ENCODE measurements at regions not wholly inside any gene's neighbourhood (a gene's known extent, or its start where the extent isn't known, plus 50 kb on each side); places are given as distances from the start of the nearest gene placed in this dataset.
"Not testable (repeated sequence)": the region's sequence is repeated elsewhere in the genome, so short reads cannot be mapped to it uniquely, and the experiment has no call there.

DNA sequence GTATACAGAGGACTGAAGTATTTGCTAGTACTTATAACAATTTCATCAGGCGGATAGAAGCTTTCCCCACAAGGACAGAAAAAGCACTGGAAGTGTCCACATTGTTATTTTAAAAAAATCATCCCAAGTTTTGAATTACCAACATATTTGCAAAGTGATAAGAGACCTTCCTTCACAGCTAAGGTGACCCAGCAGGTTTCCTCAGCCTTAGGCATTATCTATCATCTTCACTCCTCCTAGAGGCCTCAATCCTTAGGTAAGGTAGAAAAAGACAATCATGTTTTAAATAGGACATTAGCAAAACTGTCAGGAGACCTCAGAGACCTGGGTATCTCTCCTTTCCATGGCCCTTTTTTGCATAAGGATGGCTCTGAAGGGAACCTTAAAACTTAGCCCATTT lies 72.5 kb upstream of the CHD6 start:
- no peak for DNase-seq (ENCODE audit: low read depth in 4 of 4, low spot score in 2 of 4)

DNA sequence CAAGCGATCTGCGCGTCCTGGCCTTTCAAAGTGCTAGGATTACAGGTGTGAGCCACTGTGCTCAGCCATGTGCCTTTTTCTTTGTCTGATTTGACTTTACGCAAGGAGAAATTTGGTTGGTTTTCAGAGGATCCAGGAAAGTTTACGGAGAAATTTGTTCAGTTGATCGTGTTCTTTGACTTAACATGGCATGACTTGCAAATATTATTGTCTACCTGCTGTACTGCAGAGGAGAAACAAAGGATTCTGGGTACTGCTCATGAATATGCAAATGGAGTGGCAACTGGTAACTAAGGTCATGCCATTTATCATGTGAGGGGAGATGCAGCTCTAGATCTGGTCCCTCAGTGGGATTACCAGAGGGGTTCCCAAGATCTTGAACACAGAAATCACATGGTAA lies 68.8 kb upstream of the CHD6 start:
- no peak for DNase-seq (ENCODE audit: low read depth in 4 of 4, low spot score in 2 of 4)

DNA sequence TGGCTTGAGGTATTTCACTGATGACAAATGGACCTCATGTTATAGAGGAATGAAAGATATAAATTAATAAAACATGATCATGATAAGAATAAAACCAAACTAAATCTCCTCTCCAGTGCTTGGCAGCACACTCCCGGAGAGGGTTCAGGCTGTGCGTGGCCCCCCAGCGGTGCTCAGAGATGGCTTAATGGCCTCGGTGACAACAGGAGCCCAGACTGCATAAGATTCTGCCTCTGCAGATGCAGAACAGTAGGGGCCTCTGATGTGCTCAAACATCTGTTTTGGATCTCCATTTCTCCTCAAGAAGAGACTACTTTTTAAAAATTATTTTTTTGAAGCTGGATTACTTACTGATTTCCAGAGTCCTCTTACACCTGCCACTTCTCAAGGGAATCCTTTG lies 67.0 kb upstream of the CHD6 start:
- DNase-seq (ENCODE audit: low read depth in 4 of 4, low spot score in 2 of 4): not testable (repeated sequence)

DNA sequence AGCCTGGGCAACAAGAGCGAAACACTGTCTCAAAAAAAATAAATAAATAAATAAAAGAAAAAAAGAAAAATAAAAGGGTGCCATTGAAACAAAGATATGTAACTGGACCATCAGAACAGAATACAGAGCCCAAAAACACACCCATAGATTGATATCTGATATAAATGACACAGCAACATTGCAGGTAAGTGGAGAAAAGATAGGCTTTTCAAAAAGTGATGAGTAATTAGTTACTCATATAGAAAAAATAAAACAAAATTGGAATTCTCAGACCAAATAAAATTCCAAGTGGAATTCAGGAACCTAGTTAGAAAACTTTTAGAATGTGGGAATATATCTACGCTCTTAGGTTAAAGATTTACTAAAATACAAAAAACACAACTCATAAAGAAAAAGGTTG lies 60.6 kb upstream of the CHD6 start:
- DNase-seq (ENCODE audit: low read depth in 4 of 4, low spot score in 2 of 4): no peak

DNA sequence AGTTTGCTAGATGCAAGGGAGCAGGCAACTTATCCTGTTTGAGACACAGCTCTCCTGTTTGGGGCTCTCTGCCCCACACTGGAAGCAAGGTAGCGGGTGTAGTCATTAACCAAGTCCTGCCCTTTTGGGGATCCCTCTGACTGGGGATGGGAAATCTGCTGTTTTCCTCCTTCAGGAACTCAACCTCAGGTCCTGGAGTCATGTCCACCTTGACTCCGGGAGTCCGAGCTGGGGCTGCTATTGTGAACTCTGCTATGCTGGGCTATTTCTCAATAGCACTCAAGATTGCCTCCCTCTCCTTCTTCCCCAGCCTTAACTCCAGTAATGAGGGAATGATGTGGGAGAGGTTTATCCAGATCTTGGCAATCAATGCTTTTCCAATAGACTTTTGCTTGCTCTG lies 54.1 kb upstream of the CHD6 start:
- no peak for DNase-seq (ENCODE audit: low read depth in 4 of 4, low spot score in 2 of 4)

DNA sequence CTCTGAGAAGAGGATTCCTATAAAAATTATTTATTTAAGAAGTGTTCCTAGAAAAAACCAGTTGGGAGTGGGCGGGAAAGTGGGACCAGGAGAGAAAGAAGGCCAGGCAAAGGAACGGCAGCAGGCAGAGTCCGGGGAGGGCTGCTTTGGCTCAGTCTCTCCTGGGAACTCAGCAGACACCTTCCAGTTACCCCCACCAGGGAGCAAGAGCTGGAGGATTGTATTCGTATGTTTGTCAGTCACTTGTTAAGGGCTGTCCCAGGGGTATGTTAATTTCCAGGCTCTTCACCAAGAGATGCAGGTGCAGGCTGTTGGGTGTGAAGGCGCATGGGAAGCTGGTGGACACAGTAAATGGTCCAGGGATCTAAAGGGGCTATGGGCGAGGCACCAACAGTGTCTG lies 53.0 kb upstream of the CHD6 start:
- no peak for DNase-seq (ENCODE audit: low read depth in 4 of 4, low spot score in 2 of 4)

DNA sequence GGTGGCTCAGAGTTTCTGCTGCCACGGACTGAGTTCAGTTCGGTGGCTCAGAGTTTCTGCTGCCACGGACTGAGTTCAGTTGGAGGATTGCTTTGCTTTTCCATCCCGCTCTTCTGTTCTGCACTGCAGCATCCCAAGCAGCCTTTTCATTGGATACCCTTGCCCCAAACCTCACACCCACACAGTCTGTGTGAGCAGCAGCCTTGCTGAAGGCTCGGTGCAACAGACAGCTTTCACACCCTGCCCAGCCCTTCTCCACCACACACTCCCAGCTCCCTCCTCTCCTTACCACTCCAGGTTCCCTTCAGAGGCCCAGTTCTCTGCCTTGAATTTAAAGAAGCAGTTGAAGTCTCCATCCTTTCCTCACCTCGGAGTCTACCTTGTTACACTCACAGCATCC lies 52.5 kb upstream of the CHD6 start:
- DNase-seq (ENCODE audit: low read depth in 4 of 4, low spot score in 2 of 4): no peak

DNA sequence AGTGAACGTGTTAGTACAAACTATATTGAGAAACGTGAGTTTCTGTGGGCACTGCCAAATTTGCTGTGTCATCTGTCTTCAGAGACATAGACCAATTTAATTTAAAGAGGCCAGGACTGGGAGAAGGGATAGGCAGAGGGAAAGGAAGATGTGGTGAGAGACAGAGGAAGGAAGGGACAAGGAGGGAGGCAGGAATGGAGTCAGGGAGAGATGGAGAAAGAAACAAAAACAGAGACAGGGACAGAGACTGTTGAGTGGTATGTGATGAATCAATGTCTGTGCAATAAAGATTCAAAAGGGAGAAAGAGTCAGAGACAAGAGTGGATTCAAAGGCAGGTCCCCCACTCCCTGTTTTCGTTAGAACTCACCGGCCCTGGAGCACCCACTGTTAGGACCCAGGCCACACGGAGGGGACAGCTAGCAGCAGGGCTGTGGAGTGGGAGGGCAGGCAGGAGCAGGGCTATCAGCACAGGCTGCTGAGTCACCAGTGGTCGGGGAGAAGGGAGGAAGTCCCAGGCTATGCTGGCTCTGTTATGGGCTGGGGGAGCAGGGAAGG lies 51.6 kb upstream of the CHD6 start:
- no peak for DNase-seq (ENCODE audit: low read depth in 4 of 4, low spot score in 2 of 4)

DNA sequence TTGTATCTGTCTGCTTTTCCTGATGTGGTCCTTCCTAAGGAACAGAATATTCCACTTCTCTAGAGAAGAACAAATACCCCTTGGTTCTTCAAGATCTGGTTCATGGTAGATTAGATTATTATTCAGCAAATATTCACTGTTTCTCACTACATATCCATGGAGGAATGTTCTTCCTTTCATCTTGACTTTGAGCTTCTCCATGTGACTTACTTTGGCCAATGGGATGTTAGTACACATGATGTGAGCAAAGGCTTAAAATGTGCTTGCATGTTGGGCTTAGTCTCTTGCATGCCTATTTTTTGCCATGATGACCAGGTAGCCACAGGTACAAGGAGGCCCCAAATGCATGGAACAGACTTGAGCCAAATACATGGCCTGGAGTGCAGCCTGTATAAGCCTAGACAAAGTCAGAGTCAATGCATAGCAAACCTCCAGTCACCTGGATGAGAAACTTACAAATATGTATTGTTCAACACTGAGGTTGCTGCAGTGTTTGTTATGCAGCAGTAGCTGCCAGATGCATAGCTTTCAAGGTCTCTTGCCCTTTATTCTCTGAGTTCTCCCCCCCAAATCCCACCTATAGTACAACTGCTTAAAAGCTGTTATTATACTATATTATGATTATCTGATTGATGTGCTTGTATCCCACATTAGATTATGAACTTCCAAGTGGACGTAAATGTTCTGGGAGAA lies 50.0 kb upstream of the CHD6 start:
- DNase-seq (ENCODE audit: low read depth in 4 of 4, low spot score in 2 of 4): no peak
